NCI-H2227 treated with DMSO at 0.1 percent for 48 hours (cell line): ENCODE measurements at regions not wholly inside any gene's neighbourhood (a gene's known extent, or its start where the extent isn't known, plus 50 kb on each side); places are given as distances from the start of the nearest gene placed in this dataset.

Experiments used
- DNase-seq: peaks from one replicate; lab custom pipeline; 2025; lab: John Stamatoyannopoulos, UW

DNA sequence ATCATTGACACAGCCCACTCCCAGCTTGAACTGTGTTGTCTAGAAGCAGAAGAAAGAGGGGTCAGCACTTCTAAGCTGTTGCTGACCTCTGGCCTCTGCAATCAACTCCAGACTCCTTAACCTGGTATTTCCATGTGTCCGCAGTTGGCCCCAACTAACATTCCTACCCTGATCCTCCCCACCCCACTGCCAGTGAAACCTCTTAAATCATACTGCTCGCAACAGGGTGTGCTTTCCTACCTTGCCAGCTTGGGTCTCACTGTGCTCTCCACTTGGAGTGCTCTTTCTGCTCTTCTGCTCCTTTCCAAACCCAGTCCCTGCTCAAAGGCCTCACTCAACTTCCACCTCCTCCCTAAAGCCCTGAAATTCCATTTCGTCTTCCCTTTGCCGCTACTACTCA lies 52.3 kb upstream of the RPS6KA3 start:
- no peak for DNase-seq

DNA sequence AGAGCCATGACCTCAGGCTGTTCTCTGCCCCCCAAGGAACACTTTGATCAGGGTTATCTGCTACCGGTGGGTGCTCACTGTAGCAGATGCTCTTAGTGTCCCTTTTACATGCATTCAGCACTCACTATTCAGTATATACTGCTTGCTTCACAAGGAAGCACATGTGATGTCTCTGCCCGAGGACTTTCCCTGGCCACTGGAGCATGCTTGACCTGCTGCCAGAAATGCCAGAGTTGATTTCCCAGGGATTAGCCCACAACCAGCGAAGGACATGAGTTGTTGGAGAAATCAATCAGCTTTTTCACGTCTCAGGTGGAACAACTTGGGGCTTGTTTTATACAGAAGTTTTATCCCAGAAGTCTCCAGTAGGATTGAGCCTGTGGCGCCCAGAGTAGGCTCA lies 51.2 kb upstream of the RPS6KA3 start:
- DNase-seq = no peak
